GM13976 (cell line): ENCODE measurements at regions not wholly inside any gene's neighbourhood (a gene's known extent, or its start where the extent isn't known, plus 50 kb on each side); places are given as distances from the start of the nearest gene placed in this dataset.

ENCODE experiments used
- DNase-seq: peaks from one replicate; pipeline ENCODE4 v3.0.0; 2012; ENCODE audit warnings: low spot score
- in situ Hi-C: fragments of 300-500 bp; cut with MboI; formaldehyde crosslinking; loops from one replicate; pipeline ENCODE4 v1.12.0; 2022; ENCODE audit warnings: low sequenced_read_pairs, mixed read lengths, inconsistent platforms; ENCODE audit not compliant: unreplicated experiment
- TF ChIP-seq, protein P1 (sequence below): IDR thresholded peaks from 2 replicates; pipeline ENCODE4 v1.5.1; 2012; ENCODE audit warnings: borderline replicate concordance, mild to moderate bottlenecking; ENCODE audit not compliant: insufficient read depth; ENCODE audit errors: extremely low read depth, missing control alignments, control extremely low read depth

DNA sequence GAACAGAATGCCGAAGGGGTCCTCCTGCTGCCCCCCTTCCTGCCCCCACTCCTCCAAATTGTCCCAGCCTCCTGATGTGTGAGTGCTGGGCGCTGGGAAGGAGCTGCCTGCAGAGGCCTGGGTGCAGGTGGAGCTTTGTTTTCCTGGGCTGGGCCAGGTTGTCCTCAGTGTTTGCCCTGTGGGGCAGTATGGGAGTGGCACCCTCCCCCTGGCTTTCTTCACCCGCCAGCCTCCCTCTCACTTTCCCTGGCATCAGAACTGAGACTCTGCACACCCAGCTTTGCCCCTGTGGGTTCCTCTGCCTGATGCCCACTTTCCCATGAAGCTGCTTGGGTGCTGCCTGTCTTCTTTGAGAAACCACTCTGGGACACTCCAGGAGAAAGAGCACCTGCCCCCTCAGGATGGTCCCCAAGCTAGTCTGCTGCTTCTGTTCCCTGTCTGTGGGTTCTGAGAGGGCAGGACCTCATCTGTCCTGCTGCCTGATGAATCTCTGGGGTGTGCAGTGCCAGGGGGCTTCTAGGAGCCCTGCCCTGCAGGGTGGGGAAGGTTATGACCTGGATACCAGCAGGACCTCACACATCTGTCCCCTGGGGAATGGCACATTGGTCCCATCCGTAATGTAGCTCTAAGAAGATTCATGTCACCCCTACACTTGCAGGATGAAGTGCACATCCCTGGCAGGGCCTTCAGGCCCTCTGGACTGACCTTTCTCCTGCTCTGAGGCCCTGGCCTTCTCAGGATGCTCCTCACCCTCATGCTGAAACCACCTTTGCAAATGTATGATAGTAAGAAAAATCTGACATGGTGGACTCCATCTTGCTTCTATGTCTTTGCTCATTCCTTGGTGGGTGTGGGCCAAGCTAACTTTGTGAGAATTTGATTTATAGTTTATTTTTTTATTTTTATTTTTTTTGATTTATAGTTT, 146.8 kb upstream of the HS6ST1 start:
- TF ChIP-seq, protein P1, sequence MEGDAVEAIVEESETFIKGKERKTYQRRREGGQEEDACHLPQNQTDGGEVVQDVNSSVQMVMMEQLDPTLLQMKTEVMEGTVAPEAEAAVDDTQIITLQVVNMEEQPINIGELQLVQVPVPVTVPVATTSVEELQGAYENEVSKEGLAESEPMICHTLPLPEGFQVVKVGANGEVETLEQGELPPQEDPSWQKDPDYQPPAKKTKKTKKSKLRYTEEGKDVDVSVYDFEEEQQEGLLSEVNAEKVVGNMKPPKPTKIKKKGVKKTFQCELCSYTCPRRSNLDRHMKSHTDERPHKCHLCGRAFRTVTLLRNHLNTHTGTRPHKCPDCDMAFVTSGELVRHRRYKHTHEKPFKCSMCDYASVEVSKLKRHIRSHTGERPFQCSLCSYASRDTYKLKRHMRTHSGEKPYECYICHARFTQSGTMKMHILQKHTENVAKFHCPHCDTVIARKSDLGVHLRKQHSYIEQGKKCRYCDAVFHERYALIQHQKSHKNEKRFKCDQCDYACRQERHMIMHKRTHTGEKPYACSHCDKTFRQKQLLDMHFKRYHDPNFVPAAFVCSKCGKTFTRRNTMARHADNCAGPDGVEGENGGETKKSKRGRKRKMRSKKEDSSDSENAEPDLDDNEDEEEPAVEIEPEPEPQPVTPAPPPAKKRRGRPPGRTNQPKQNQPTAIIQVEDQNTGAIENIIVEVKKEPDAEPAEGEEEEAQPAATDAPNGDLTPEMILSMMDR: no peak
- in situ Hi-C loops: no loop called here
- DNase-seq: no peak

GRCh38 chr2:128466376-128466775, 147.7 kb upstream of the HS6ST1 start:
- no peak for DNase-seq
- TF ChIP-seq, protein P1: no peak
- in situ Hi-C loops: no loop called here

DNA sequence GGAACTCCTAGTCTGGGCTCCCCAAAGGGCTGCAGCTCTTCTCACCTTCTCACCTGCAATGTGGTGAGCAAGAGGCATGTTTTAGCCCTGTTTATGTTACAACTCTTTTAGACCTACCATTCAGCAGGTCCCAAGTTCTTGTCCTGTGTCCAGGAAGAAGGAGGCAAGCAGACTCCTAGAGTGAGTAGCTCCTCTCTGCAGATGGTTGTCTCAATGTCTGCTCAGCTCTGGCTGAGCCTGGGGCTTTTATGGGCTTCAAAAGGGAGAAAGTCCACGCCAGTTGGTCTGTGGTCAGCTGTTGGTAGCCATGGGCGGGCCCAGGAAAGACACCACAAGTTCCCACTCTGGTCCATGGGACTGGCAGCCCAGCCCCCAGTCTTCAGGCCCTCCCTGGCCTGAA, 148.1 kb upstream of the HS6ST1 start:
- no peak for DNase-seq
- in situ Hi-C loops: no loop called here
- TF ChIP-seq, protein P1: no peak

- no peak for DNase-seq
- in situ Hi-C loops: no loop called here
- TF ChIP-seq, protein P1: no peak
Observed at GRCh38 chr2:128467321-128467969, 148.8 kb upstream of the HS6ST1 start.

- in situ Hi-C loops: no loop called here
- TF ChIP-seq, protein P1: no peak
- no peak for DNase-seq
Observed at GRCh38 chr2:128468186-128468920, 149.7 kb upstream of the HS6ST1 start.

- DNase-seq: no peak
- TF ChIP-seq, protein P1: no peak
- in situ Hi-C loops: no loop called here
Observed at GRCh38 chr2:128469203-128469602, 150.5 kb upstream of the HS6ST1 start.
